ENCODE measurements at regions not wholly inside any gene's neighbourhood (a gene's known extent, or its start where the extent isn't known, plus 50 kb on each side); places are given as distances from the start of the nearest gene placed in this dataset.
"Not testable (repeated sequence)": the region's sequence is repeated elsewhere in the genome, so short reads cannot be mapped to it uniquely, and the experiment has no call there.

GRCh38 chr6:68195753-68196152 is 439.3 kb upstream of the ADGRB3 start:
- ATAC-seq; POLR2A ChIA-PET; H3K27ac ChIP-seq (ENCODE audit: control insufficient read depth, insufficient read depth); RAD21 ChIA-PET (ENCODE audit: unreplicated experiment); DNase-seq (ENCODE audit: low read depth, low spot score); BruUV-seq (replicated peaks); H3K9ac ChIP-seq (ENCODE audit: control insufficient read depth, insufficient read depth, low read length); FAIRE-seq; H3K4me1 ChIP-seq (ENCODE audit: control insufficient read depth, insufficient read depth, low read length); H3K27me3 ChIP-seq (replicated peaks in 1 of 2; ENCODE audit: control insufficient read depth in 2 of 2, insufficient read depth in 2 of 2, low read length in 1 of 2); in situ Hi-C loops (cut with MboI); H3K36me3 ChIP-seq (ENCODE audit: control insufficient read depth in 2 of 2, insufficient read depth in 2 of 2, low read length in 1 of 2); H3K79me2 ChIP-seq (ENCODE audit: control insufficient read depth, insufficient read depth, low read length); H3K9me3 ChIP-seq (replicated peaks; ENCODE audit: control insufficient read depth, insufficient read depth, low read length); H4K20me1 ChIP-seq (ENCODE audit: control insufficient read depth, insufficient read depth); H2AFZ ChIP-seq (ENCODE audit: control insufficient read depth, low read depth, low read length); H3K4me2 ChIP-seq (ENCODE audit: control insufficient read depth, insufficient read depth); H3K4me3 ChIP-seq: not testable (repeated sequence)
- intact Hi-C loops (cut with micrococcal nuclease; ENCODE audit: unreplicated experiment) = loop anchor here (1.0 kb wide), 1 partner anchor 262 kb away; no protein-coding TSS in a partner anchor
- ChIA-PET SMC1A (ENCODE audit: uncharacterized antibody, unreplicated experiment) (interaction anchor here (0.8 kb wide), 1 partner anchor 260 kb away, joined by 3 read pairs; no protein-coding TSS in a partner anchor), CTCF (interaction anchor here (0.7 to 1.5 kb wide), 3 partner anchors 147 to 717 kb away, joined by 3 read pairs; no protein-coding TSS in a partner anchor)
- WGBS (ENCODE audit: insufficient coverage, insufficient replicate concordance, low lambda C conversion rate, missing lambda C conversion rate) = 0% methylated on average over 2 of the region's 2 CpGs

GRCh38 chr6:68194846-68195478 is 440.1 kb upstream of the ADGRB3 start:
- H3K27ac ChIP-seq (ENCODE audit: control insufficient read depth, insufficient read depth) = no peak overlapping the region
- intact Hi-C loops (cut with micrococcal nuclease; ENCODE audit: unreplicated experiment) = no loop called here
- DNase-seq (ENCODE audit: low read depth, low spot score) (no peak), FAIRE-seq (no peak), ATAC-seq (no peak)
- RAD21 ChIA-PET (ENCODE audit: unreplicated experiment) = no interaction called here
- 44% methylated on average over 7 of the region's 7 CpGs for WGBS (ENCODE audit: insufficient coverage, insufficient replicate concordance, low lambda C conversion rate, missing lambda C conversion rate)
- no peak overlapping the region for H2AFZ ChIP-seq (ENCODE audit: control insufficient read depth, low read depth, low read length)
- POLR2A ChIA-PET = no interaction called here
- CTCF ChIA-PET = interaction anchor here (1.5 kb wide), 1 partner anchor 263 kb away, joined by 3 read pairs; no protein-coding TSS in a partner anchor
- in situ Hi-C loops (cut with MboI) = no loop called here
- H3K4me2 ChIP-seq (ENCODE audit: control insufficient read depth, insufficient read depth) = no peak overlapping the region
- no peak overlapping the region for H3K4me3 ChIP-seq
- no peaks in the 10 kb centered on the region for H3K9me3 ChIP-seq (replicated peaks; ENCODE audit: control insufficient read depth, insufficient read depth, low read length)
- no peaks in the 10 kb centered on the region for H3K27me3 ChIP-seq (replicated peaks in 1 of 2; ENCODE audit: control insufficient read depth in 2 of 2, insufficient read depth in 2 of 2, low read length in 1 of 2)
- H3K36me3 ChIP-seq (ENCODE audit: control insufficient read depth in 2 of 2, insufficient read depth in 2 of 2, low read length in 1 of 2) = no peaks in the 10 kb centered on the region
- no peak overlapping the region for H3K9ac ChIP-seq (ENCODE audit: control insufficient read depth, insufficient read depth, low read length)
- SMC1A ChIA-PET (ENCODE audit: uncharacterized antibody, unreplicated experiment) = interaction anchor here (0.8 to 1.6 kb wide), 2 partner anchors 44 to 259 kb away, joined by 3 to 6 read pairs; no protein-coding TSS in a partner anchor
- H4K20me1 ChIP-seq (ENCODE audit: control insufficient read depth, insufficient read depth) = no peaks in the 10 kb centered on the region
- BruUV-seq (replicated peaks) = no TSS peak
- no peaks in the 10 kb centered on the region for H3K4me1 ChIP-seq (ENCODE audit: control insufficient read depth, insufficient read depth, low read length)
- no peaks in the 10 kb centered on the region for H3K79me2 ChIP-seq (ENCODE audit: control insufficient read depth, insufficient read depth, low read length)
- no peak for TF ChIP-seq RCOR1 (conservative IDR thresholded peaks at IDR 0.05; ENCODE audit: low read depth, low read length)
- no peak for TF ChIP-seq JUND (IDR thresholded peaks at IDR 0.05; ENCODE audit: low read depth, low read length)
- no peak for TF ChIP-seq SREBF2 (IDR thresholded peaks at IDR 0.05; ENCODE audit: low read length)
- no peak for TF ChIP-seq NR2C2 (IDR thresholded peaks at IDR 0.05; ENCODE audit: borderline replicate concordance, control insufficient read depth, insufficient read length, low read depth)
- no peak for TF ChIP-seq SUZ12 (IDR thresholded peaks at IDR 0.05; ENCODE audit: unreplicated experiment)
- no peak for TF ChIP-seq EED (IDR thresholded peaks at IDR 0.05; ENCODE audit: low read depth)
- no peak for TF ChIP-seq YBX1 (IDR thresholded peaks at IDR 0.05)
- TF ChIP-seq SREBF1 (IDR thresholded peaks at IDR 0.05; ENCODE audit: low read length) = no peak
- no peak for TF ChIP-seq CREB1 (IDR thresholded peaks at IDR 0.05; ENCODE audit: low read depth)
- TF ChIP-seq ZNF274 (IDR thresholded peaks at IDR 0.05; ENCODE audit: insufficient read depth, insufficient read length) = no peak
- TF ChIP-seq ZBTB4 (CRISPR knock-in tag; IDR thresholded peaks at IDR 0.05) = no peak
- no peak for TF ChIP-seq CTCF (IDR thresholded peaks at IDR 0.05 in 2 of 3, conservative IDR thresholded peaks at IDR 0.05 in 1 of 3; ENCODE audit: control insufficient read depth in 2 of 3, extremely low read depth in 1 of 3, insufficient read depth in 1 of 3, low read depth in 3 of 3, low read length in 3 of 3)
- no peak for TF ChIP-seq CBX3 (IDR thresholded peaks at IDR 0.05; ENCODE audit: borderline replicate concordance, low read depth)
